Large intestine (tissue), 3 donors: ENCODE measurements at regions not wholly inside any gene's neighbourhood (a gene's known extent, or its start where the extent isn't known, plus 50 kb on each side); places are given as distances from the start of the nearest gene placed in this dataset.

Experiments used
- DNase-seq, 2 donors: peaks; one replicate each; pipeline versions ENCODE4 v3.0.0 to v3.0.0-alpha.2; 2013
- H3K27ac ChIP-seq: one replicate; pipeline ENCODE4 v1.5.1; 2013; ENCODE audit warnings: low read length
- H3K27me3 ChIP-seq: 2 replicates; pipeline ENCODE4 v1.6.1; 2013; ENCODE audit warnings: low read length; ENCODE audit not compliant: control insufficient read depth, insufficient read depth
- H3K36me3 ChIP-seq: 2 replicates; pipeline ENCODE4 v1.6.1; 2013; ENCODE audit warnings: low read length; ENCODE audit not compliant: control insufficient read depth, insufficient read depth
- H3K4me1 ChIP-seq: one replicate; pipeline ENCODE4 v1.6.1; 2013; ENCODE audit warnings: low read length; ENCODE audit not compliant: control insufficient read depth, insufficient read depth
- H3K4me3 ChIP-seq: one replicate; pipeline ENCODE4 v1.5.1; 2013; ENCODE audit warnings: low read length
- H3K9me3 ChIP-seq: one replicate; pipeline ENCODE4 v1.6.1; 2013; ENCODE audit warnings: mild to moderate bottlenecking, low read depth, low read length, moderate library complexity; ENCODE audit not compliant: control insufficient read depth
- WGBS: methylation state at CpG from one replicate; pipeline ENCODE4 v1.1.5; 2013; ENCODE audit warnings: low lambda C conversion rate; ENCODE audit not compliant: insufficient coverage; 5-methylcytosine and 5-hydroxymethylcytosine counted together

GRCh38 chr2:2744958-2745715, 414.1 kb upstream of the MYT1L start:
- Histone ChIP-seq H3K4me1 (no peaks in the 10 kb centered on the region), H3K36me3 (no peaks in the 10 kb centered on the region), H3K9me3 (peaks cover 3% of the 10 kb centered on the region), H3K4me3 (no peak overlapping the region), H3K27me3 (no peaks in the 10 kb centered on the region), H3K27ac (no peak overlapping the region)
- WGBS, result no CpG with 5 or more reads among the region's 13 CpGs
- no peak for DNase-seq

GRCh38 chr2:2744107-2744506, 413.0 kb upstream of the MYT1L start:
- no peak overlapping the region for H3K4me3 ChIP-seq
- no CpG with 5 or more reads among the region's 5 CpGs for WGBS
- H3K27ac ChIP-seq, result no peak overlapping the region
- no peaks in the 10 kb centered on the region for H3K36me3 ChIP-seq
- H3K4me1 ChIP-seq, result no peaks in the 10 kb centered on the region
- no peak for DNase-seq
- H3K27me3 ChIP-seq, result no peaks in the 10 kb centered on the region
- H3K9me3 ChIP-seq, result no peaks in the 10 kb centered on the region

GRCh38 chr2:2743164-2743571, 412.1 kb upstream of the MYT1L start:
- no peaks in the 10 kb centered on the region for H3K36me3 ChIP-seq
- peak in 1 of 2 donors; percentile 17 for DNase-seq
- H3K27ac ChIP-seq, result no peak overlapping the region
- H3K4me3 ChIP-seq, result no peak overlapping the region
- H3K9me3 ChIP-seq, result no peaks in the 10 kb centered on the region
- H3K4me1 ChIP-seq, result no peaks in the 10 kb centered on the region
- no peaks in the 10 kb centered on the region for H3K27me3 ChIP-seq
- no CpG with 5 or more reads among the region's 6 CpGs for WGBS

GRCh38 chr2:2742726-2743125, 411.7 kb upstream of the MYT1L start:
- Histone ChIP-seq H3K4me3 (no peak overlapping the region), H3K27ac (no peak overlapping the region), H3K4me1 (no peaks in the 10 kb centered on the region), H3K36me3 (no peaks in the 10 kb centered on the region), H3K9me3 (no peaks in the 10 kb centered on the region), H3K27me3 (no peaks in the 10 kb centered on the region)
- WGBS, result no CpG with 5 or more reads among the region's 2 CpGs
- DNase-seq, result no peak

GRCh38 chr2:2740238-2740775, 409.2 kb upstream of the MYT1L start:
- H3K27me3 ChIP-seq, result no peaks in the 10 kb centered on the region
- H3K27ac ChIP-seq, result no peak overlapping the region
- DNase-seq, result no peak
- H3K4me1 ChIP-seq, result no peaks in the 10 kb centered on the region
- no peaks in the 10 kb centered on the region for H3K9me3 ChIP-seq
- WGBS, result no CpG with 5 or more reads among the region's 1 CpG
- H3K36me3 ChIP-seq, result no peaks in the 10 kb centered on the region
- H3K4me3 ChIP-seq, result no peak overlapping the region

GRCh38 chr2:2739231-2739795, 408.2 kb upstream of the MYT1L start:
- Histone ChIP-seq H3K27me3 (no peaks in the 10 kb centered on the region), H3K27ac (no peak overlapping the region), H3K4me3 (no peak overlapping the region), H3K36me3 (no peaks in the 10 kb centered on the region), H3K9me3 (no peaks in the 10 kb centered on the region), H3K4me1 (no peaks in the 10 kb centered on the region)
- DNase-seq, result no peak
- no CpG with 5 or more reads among the region's 9 CpGs for WGBS

- no peaks in the 10 kb centered on the region for H3K9me3 ChIP-seq
- H3K27me3 ChIP-seq, result no peaks in the 10 kb centered on the region
- no peak overlapping the region for H3K27ac ChIP-seq
- H3K4me1 ChIP-seq, result no peaks in the 10 kb centered on the region
- no peak for DNase-seq
- no peak overlapping the region for H3K4me3 ChIP-seq
- H3K36me3 ChIP-seq, result no peaks in the 10 kb centered on the region
- no CpG with 5 or more reads among the region's 11 CpGs for WGBS
Measured at GRCh38 chr2:2738684-2739083, 407.6 kb upstream of the MYT1L start.

GRCh38 chr2:2738276-2738675, 407.2 kb upstream of the MYT1L start:
- no peaks in the 10 kb centered on the region for H3K36me3 ChIP-seq
- H3K9me3 ChIP-seq, result no peaks in the 10 kb centered on the region
- H3K27ac ChIP-seq, result no peak overlapping the region
- no CpG with 5 or more reads among the region's 11 CpGs for WGBS
- no peak for DNase-seq
- H3K4me3 ChIP-seq, result no peak overlapping the region
- no peaks in the 10 kb centered on the region for H3K4me1 ChIP-seq
- no peaks in the 10 kb centered on the region for H3K27me3 ChIP-seq

- Histone ChIP-seq H3K27ac (no peak overlapping the region), H3K4me3 (no peak overlapping the region), H3K4me1 (no peaks in the 10 kb centered on the region), H3K36me3 (no peaks in the 10 kb centered on the region), H3K27me3 (no peaks in the 10 kb centered on the region), H3K9me3 (no peaks in the 10 kb centered on the region)
- DNase-seq, result no peak
- WGBS, result no CpG with 5 or more reads among the region's 7 CpGs
Measured at GRCh38 chr2:2735041-2735440, 404.0 kb upstream of the MYT1L start.

GRCh38 chr2:2734308-2734707, 403.2 kb upstream of the MYT1L start:
- Histone ChIP-seq H3K4me3 (no peak overlapping the region), H3K27me3 (no peaks in the 10 kb centered on the region), H3K27ac (no peak overlapping the region), H3K4me1 (no peaks in the 10 kb centered on the region), H3K36me3 (no peaks in the 10 kb centered on the region), H3K9me3 (no peaks in the 10 kb centered on the region)
- WGBS, result no CpG with 5 or more reads among the region's 9 CpGs
- no peak for DNase-seq

GRCh38 chr2:2733818-2734217, 402.7 kb upstream of the MYT1L start:
- Histone ChIP-seq H3K27ac (no peak overlapping the region), H3K9me3 (no peaks in the 10 kb centered on the region), H3K27me3 (no peaks in the 10 kb centered on the region), H3K4me3 (no peak overlapping the region), H3K36me3 (no peaks in the 10 kb centered on the region), H3K4me1 (no peaks in the 10 kb centered on the region)
- no CpG with 5 or more reads among the region's 11 CpGs for WGBS
- DNase-seq, result no peak
